Glomerular visceral epithelial cell (primary cell): ENCODE measurements at regions not wholly inside any gene's neighbourhood (a gene's known extent, or its start where the extent isn't known, plus 50 kb on each side); places are given as distances from the start of the nearest gene placed in this dataset.

Experiments used
- DNase-seq: peaks from one replicate; pipeline ENCODE4 v3.0.0-alpha.2; 2016; ENCODE audit errors: extremely low spot score

DNA sequence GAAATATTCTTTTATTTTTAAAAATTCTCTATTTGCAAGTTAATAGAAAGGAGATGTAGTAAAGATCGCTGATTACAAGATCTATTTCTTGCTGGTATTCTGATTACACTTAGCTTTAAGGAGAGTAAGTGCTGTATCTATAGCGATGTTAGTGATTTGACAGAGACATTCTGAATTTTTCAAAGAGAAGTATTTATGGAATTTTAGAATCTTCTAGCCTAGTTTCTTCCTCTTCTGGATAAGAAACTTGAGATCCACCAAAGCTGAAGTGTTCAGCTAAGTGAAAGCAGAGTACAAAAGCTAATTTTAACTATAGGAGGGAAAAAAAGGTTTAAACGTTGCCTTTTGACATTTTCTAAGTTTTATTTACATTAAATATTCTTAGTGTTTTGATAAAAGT is 72.1 kb upstream of the RARB start:
- no peak for DNase-seq

DNA sequence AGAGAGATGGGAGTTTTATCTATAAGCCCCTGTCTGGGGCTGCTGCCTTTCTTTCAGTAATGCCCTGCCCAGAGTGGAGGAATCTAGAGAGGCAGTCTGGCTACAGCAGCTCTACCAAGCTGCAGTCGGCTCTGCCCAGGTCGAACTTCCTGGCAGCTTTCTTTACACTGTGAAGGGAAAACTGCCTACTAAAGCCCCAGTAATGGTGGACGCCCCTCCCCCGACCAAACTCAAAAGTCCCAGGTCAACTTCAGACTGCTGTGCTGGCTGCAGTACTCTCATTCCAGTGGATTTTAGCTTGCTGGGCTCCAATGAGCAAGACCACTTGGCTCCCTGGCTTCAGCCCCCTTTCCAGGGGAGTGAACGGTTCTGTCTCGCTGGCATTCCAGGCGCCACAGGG is 65.9 kb upstream of the RARB start:
- DNase-seq: no peak

DNA sequence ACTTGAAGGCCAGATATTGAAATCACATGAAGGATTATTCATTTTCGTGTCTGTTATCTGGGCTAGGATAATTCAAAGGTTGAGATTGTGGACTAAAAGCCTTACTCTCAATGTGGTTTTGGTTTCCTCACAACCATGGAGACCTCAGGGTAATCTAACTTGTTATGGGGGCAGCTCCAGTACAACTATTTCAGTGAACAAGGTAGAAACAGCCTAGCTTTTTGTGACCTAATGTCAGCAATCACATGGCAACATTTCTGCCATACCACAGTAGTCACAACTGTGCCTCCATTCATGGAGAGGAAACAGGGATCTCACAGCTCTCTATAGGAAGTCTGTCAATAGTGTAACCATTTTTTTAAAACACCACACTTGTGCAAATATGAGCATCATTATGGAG is 62.4 kb upstream of the RARB start:
- no peak for DNase-seq

DNA sequence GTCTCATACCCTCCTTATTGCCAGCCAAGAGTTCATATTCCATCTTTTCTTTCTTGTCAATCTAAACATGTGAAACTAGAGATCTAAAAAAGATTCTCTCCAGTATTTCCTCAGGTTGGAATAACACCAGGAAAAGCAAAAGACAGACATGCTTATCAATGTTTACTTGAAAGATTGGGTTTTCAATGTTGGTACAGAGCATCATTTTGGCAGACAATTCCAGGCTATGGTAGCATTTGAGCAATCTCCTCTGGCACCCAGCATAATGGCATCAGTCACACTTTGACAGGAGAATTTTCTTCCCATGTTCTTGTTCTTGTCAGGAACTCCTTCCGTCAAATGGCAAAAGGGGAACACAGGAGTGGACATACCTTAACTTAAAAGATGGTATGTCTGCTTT is 61.0 kb upstream of the RARB start:
- no peak for DNase-seq

DNA sequence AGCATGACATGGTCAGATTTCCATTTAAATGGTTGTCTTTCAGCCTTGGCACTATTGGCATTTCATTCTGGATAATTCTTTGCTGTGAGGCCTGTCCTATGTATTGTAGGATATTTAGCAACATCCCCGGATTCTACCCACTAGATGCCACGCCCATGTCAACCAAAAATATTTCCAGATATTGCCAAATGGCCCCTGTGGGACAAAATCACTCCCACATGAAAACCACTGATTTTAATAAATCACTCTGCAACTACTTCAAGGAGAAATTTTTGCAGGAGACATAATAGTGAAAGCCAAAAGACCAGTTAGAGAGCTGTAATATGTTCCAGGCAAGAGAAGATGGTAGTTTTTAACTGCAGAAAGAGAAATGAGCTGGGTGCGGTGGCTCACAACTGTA is 55.9 kb upstream of the RARB start:
- DNase-seq: no peak

DNA sequence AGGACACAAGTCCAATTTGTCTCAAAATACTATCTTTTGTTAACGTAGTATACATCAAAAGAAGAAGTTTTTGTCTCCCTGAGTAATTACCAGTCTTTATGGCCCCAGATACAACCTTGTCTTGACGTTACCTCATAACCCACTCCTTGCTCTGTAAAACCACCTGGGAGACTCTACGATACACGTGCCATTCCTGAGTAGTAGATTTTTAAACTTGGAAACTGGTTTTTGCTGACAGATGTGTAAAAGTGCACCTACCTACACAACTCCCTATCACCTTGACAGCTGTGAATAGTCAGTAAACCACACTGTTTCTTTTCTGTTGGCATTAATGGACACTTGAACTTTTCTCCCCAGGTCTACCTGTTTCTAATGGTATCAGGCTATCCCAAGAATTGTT is 51.7 kb upstream of the RARB start:
- DNase-seq: no peak

DNA sequence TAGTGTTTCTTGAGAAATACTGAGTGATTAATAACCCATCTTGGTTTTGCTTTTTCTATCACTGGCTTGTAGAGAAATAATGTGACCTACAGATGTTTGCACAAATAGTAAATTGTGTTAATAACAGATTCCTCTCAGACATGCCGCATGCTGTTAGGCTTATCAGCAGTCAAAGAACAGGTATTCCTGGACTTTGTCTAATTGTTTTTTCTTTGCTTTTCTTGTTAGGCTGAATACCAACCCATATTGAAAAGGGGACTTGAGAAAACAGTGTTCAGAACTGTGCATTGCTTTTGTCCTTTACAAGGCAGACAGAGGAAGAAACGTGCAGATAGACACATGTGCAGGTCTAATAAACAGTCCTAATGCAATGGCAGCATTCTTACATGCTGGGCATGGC is 51.0 kb upstream of the RARB start:
- no peak for DNase-seq
